Activated CD8-positive, alpha-beta T cell treated with anti-CD3 and anti-CD28 coated beads for 36 hours (primary cell): ENCODE measurements at regions not wholly inside any gene's neighbourhood (a gene's known extent, or its start where the extent isn't known, plus 50 kb on each side); places are given as distances from the start of the nearest gene placed in this dataset.

ENCODE experiments used
- ATAC-seq: fragments of 200-7000 bp; cut with Tn5 transposase; one replicate; pipeline ENCODE4 v1.10.0; 2021; ENCODE audit warnings: mild to moderate bottlenecking, moderate library complexity
- CTCF ChIA-PET: fragments of 350-600 bp; sonication (Branson Sonifier 250); formaldehyde crosslinking; loops from one replicate; lab custom pipeline; 2021; ENCODE audit warnings: antibody characterized with exemption; lab: Charles Lee
- POLR2A ChIA-PET: fragments of 350-600 bp; sonication (Branson Sonifier 250); formaldehyde crosslinking; loops from one replicate; lab custom pipeline; 2021; ENCODE audit warnings: antibody characterized with exemption; lab: Charles Lee
- DNase-seq: peaks from one replicate; pipeline ENCODE4 v3.0.0-alpha.2; 2020
- H3K27ac Mint-ChIP-seq: one replicate; pipeline ENCODE4 v1.8.0; 2021; ENCODE audit warnings: mild to moderate bottlenecking, mixed read lengths
- H3K27me3 Mint-ChIP-seq: one replicate; pipeline ENCODE4 v1.8.0; 2021; ENCODE audit warnings: mixed read lengths
- H3K36me3 Mint-ChIP-seq: one replicate; pipeline ENCODE4 v1.8.0; 2021; ENCODE audit warnings: low read depth, mixed read lengths
- H3K4me1 Mint-ChIP-seq: one replicate; pipeline ENCODE4 v1.8.0; 2021; ENCODE audit warnings: low read depth, mixed read lengths
- H3K4me3 Mint-ChIP-seq: one replicate; pipeline ENCODE4 v1.8.0; 2021; ENCODE audit warnings: mild to moderate bottlenecking, moderate library complexity, mixed read lengths
- H3K9me3 Mint-ChIP-seq: one replicate; pipeline ENCODE4 v1.8.0; 2021; ENCODE audit warnings: mixed read lengths
- CTCF ChIP-seq: fragments of 200-600 bp; IDR thresholded peaks from one replicate; pipeline ENCODE4 v1.8.0; 2022; ENCODE audit warnings: antibody characterized with exemption, mild to moderate bottlenecking
- intact Hi-C: fragments of 100-400 bp; cut with micrococcal nuclease; formaldehyde crosslinking; loops from one replicate; pipeline ENCODE4 v1.10.0; 2022

- no peak for DNase-seq
- CTCF ChIA-PET: no interaction called here
- TF ChIP-seq CTCF: no peak
- ATAC-seq: no peak
- H3K27me3 Mint-ChIP-seq: no peaks in the 10 kb centered on the region
- H3K9me3 Mint-ChIP-seq: no peaks in the 10 kb centered on the region
- POLR2A ChIA-PET: interaction anchor here (1.1 to 1.3 kb wide), 2 partner anchors 11 to 31 kb away, joined by 3 to 4 read pairs; no protein-coding TSS in a partner anchor
- H3K27ac Mint-ChIP-seq: no peak overlapping the region
- H3K4me3 Mint-ChIP-seq: no peak overlapping the region
- intact Hi-C loops: no loop called here
- no peaks in the 10 kb centered on the region for H3K36me3 Mint-ChIP-seq
- H3K4me1 Mint-ChIP-seq: no peaks in the 10 kb centered on the region
Observed at GRCh38 chr16:85195271-85195647, 83.0 kb upstream of the CIBAR2 start.

GRCh38 chr16:85195900-85196772 is 83.9 kb upstream of the CIBAR2 start:
- CTCF ChIA-PET: interaction anchor here (1.0 kb wide), 1 partner anchor 49 kb away, joined by 3 read pairs; no protein-coding TSS in a partner anchor
- POLR2A ChIA-PET: no interaction called here
- no peak for TF ChIP-seq CTCF

GRCh38 chr16:85196976-85197375 is 84.7 kb upstream of the CIBAR2 start:
- no peak overlapping the region for H3K4me3 Mint-ChIP-seq
- DNase-seq: no peak
- H3K4me1 Mint-ChIP-seq: no peaks in the 10 kb centered on the region
- no peaks in the 10 kb centered on the region for H3K9me3 Mint-ChIP-seq
- CTCF ChIA-PET: interaction anchor here (0.8 to 1.0 kb wide), 2 partner anchors 48 to 55 kb away, joined by 3 read pairs; no protein-coding TSS in a partner anchor
- H3K27ac Mint-ChIP-seq: no peak overlapping the region
- H3K27me3 Mint-ChIP-seq: no peaks in the 10 kb centered on the region
- intact Hi-C loops: no loop called here
- ATAC-seq: no peak
- POLR2A ChIA-PET: no interaction called here
- TF ChIP-seq CTCF: no peak
- H3K36me3 Mint-ChIP-seq: no peaks in the 10 kb centered on the region

More at GRCh38 chr16:85195900-85196772, 83.9 kb upstream of the CIBAR2 start:
- Mint-ChIP-seq H3K27ac (no peak overlapping the region), H3K9me3 (no peaks in the 10 kb centered on the region), H3K36me3 (no peaks in the 10 kb centered on the region), H3K4me1 (no peaks in the 10 kb centered on the region), H3K27me3 (no peaks in the 10 kb centered on the region), H3K4me3 (no peak overlapping the region)
- ATAC-seq (no peak), DNase-seq (no peak)
- intact Hi-C loops: no loop called here

GRCh38 chr16:85197611-85198566 is 85.6 kb upstream of the CIBAR2 start:
- ChIA-PET POLR2A (no interaction called here), CTCF (interaction anchor here (0.8 kb wide), 1 partner anchor 54 kb away, joined by 3 read pairs; no protein-coding TSS in a partner anchor)
- ATAC-seq (no peak), DNase-seq (no peak)
- Mint-ChIP-seq H3K9me3 (no peaks in the 10 kb centered on the region), H3K36me3 (no peaks in the 10 kb centered on the region), H3K27ac (no peak overlapping the region), H3K4me3 (no peak overlapping the region), H3K27me3 (no peaks in the 10 kb centered on the region), H3K4me1 (no peaks in the 10 kb centered on the region)
- intact Hi-C loops: no loop called here
- no peak for TF ChIP-seq CTCF
